GM12878 (cell line): ENCODE measurements at regions not wholly inside any gene's neighbourhood (a gene's known extent, or its start where the extent isn't known, plus 50 kb on each side); places are given as distances from the start of the nearest gene placed in this dataset.

Source experiments
- ATAC-seq: fragments of 200-7000 bp; cut with Tn5 transposase; 3 replicates; pipeline ENCODE4 v1.9.1; 2020; ENCODE audit warnings: mild to moderate bottlenecking, moderate library complexity
- BruUV-seq: library from RNA; stranded (reverse); fragments of 400-500 nt; replicated peaks from 2 replicates; lab custom pipeline; 2021; lab: Mats Ljungman, UMichigan
- CTCF ChIA-PET: fragments of 300-600 bp; sonication (Branson Sonifier 250); formaldehyde crosslinking; extraction: SDS; loops from one replicate; lab custom pipeline; 2021; ENCODE audit warnings: inconsistent platforms; lab: Yijun Ruan, JAX
- POLR2A ChIA-PET: fragments of 350-600 bp; formaldehyde crosslinking; extraction: SDS; loops from one replicate; lab custom pipeline; 2021; ENCODE audit warnings: inconsistent platforms; lab: Charles Lee
- RAD21 ChIA-PET: fragments of 300-600 bp; sonication (Branson Sonifier 250); formaldehyde crosslinking; loops from one replicate; lab custom pipeline; 2023; ENCODE audit warnings: antibody characterized with exemption; ENCODE audit not compliant: unreplicated experiment; lab: Charles Lee
- SMC1A ChIA-PET: fragments of 300-600 bp; sonication (Branson Sonifier 250); formaldehyde crosslinking; loops from one replicate; lab custom pipeline; 2023; ENCODE audit not compliant: unreplicated experiment, uncharacterized antibody; lab: Charles Lee
- DNase-seq: peaks from one replicate; pipeline ENCODE4 v3.0.0-alpha.2; 2011; ENCODE audit warnings: low read depth, low spot score
- FAIRE-seq: peaks from 3 replicates; lab custom pipeline; 2011; peaks lifted over from hg19 to GRCh38; lab: Jason Lieb, UNC
- H2AFZ ChIP-seq: 2 replicates; pipeline ENCODE4 v1.6.0; 2011; ENCODE audit warnings: low read depth, low read length, control low read depth; ENCODE audit not compliant: control insufficient read depth
- H3K27ac ChIP-seq: 2 replicates; pipeline ENCODE4 v1.5.1; 2011; ENCODE audit warnings: control low read depth; ENCODE audit not compliant: control insufficient read depth, insufficient read depth
- H3K27me3 ChIP-seq, 2 experiments: replicated peaks in 1 of 2; 2 replicates each; pipeline versions ENCODE4 v1.6.0 to v1.6.1; 2011; ENCODE audit warnings: low read length in 1 of 2; ENCODE audit not compliant: control insufficient read depth in 2 of 2, insufficient read depth in 2 of 2
- H3K36me3 ChIP-seq, 2 experiments: 2 replicates each; pipeline ENCODE4 v1.5.1; 2011; ENCODE audit warnings: low read length in 1 of 2; ENCODE audit not compliant: control insufficient read depth in 2 of 2, insufficient read depth in 2 of 2
- H3K4me1 ChIP-seq: 2 replicates; pipeline ENCODE4 v1.6.1; 2011; ENCODE audit warnings: mild to moderate bottlenecking, low read length, moderate library complexity, mixed read lengths; ENCODE audit not compliant: control insufficient read depth, insufficient read depth
- H3K4me2 ChIP-seq: 2 replicates; pipeline ENCODE4 v1.6.0; 2011; ENCODE audit warnings: control low read depth; ENCODE audit not compliant: control insufficient read depth, insufficient read depth
- H3K4me3 ChIP-seq: fragments of 200-600 bp; sonication (generic); 2 replicates; pipeline ENCODE4 v1.5.1; 2016
- H3K79me2 ChIP-seq: 2 replicates; pipeline ENCODE4 v1.6.0; 2011; ENCODE audit warnings: low read length; ENCODE audit not compliant: control insufficient read depth, insufficient read depth
- H3K9ac ChIP-seq: 2 replicates; pipeline ENCODE4 v1.8.0; 2011; ENCODE audit warnings: low read length, control low read depth, mixed read lengths; ENCODE audit not compliant: control insufficient read depth, insufficient read depth
- H3K9me3 ChIP-seq: replicated peaks from 3 replicates; pipeline ENCODE4 v1.5.1; 2011; ENCODE audit warnings: mild to moderate bottlenecking, low read length; ENCODE audit not compliant: control insufficient read depth, insufficient read depth
- H4K20me1 ChIP-seq: 2 replicates; pipeline ENCODE4 v1.6.0; 2011; ENCODE audit not compliant: control insufficient read depth, insufficient read depth
- CREM ChIP-seq: IDR thresholded peaks from 2 replicates; pipeline ENCODE4 v1.6.1; 2014; ENCODE audit warnings: antibody characterized with exemption, low read depth
- ESRRA ChIP-seq: IDR thresholded peaks from 2 replicates; pipeline ENCODE4 v1.6.1; 2012; ENCODE audit warnings: mild to moderate bottlenecking, low read length, improper control_type of control experiment
- ETV6 ChIP-seq, 2 experiments: fragments of 450-650 bp in 1 of 2; IDR thresholded peaks in 1 of 2; conservative IDR thresholded peaks in 1 of 2; 2 replicates each; pipeline ENCODE4 v1.6.1; 2014; ENCODE audit warnings: antibody characterized with exemption in 1 of 2, borderline replicate concordance in 1 of 2, low read depth in 1 of 2, mild to moderate bottlenecking in 1 of 2, moderate library complexity in 1 of 2
- MAX ChIP-seq: IDR thresholded peaks from 2 replicates; pipeline ENCODE4 v1.6.1; 2012; ENCODE audit warnings: low read depth, low read length, improper control_type of control experiment
- PAX8 ChIP-seq: fragments of 450-650 bp; IDR thresholded peaks from 2 replicates; pipeline ENCODE4 v1.6.1; 2017; ENCODE audit warnings: mild to moderate bottlenecking, moderate library complexity
- PKNOX1 ChIP-seq: fragments of 450-650 bp; IDR thresholded peaks from 2 replicates; pipeline ENCODE4 v1.6.1; 2016; ENCODE audit warnings: mild to moderate bottlenecking
- SMC3 ChIP-seq: IDR thresholded peaks from 2 replicates; pipeline ENCODE4 v1.6.1; 2011; ENCODE audit warnings: low read length, improper control_type of control experiment, borderline replicate concordance
- SUPT20H ChIP-seq: IDR thresholded peaks from 2 replicates; pipeline ENCODE4 v1.6.1; 2011; ENCODE audit warnings: low read depth, mild to moderate bottlenecking, low read length, moderate library complexity, borderline replicate concordance; ENCODE audit not compliant: control insufficient read depth
- TCF3 ChIP-seq: IDR thresholded peaks from 2 replicates; pipeline ENCODE4 v1.6.1; 2012; ENCODE audit warnings: low read depth, mild to moderate bottlenecking, low read length, borderline replicate concordance; ENCODE audit not compliant: insufficient read depth
- TCF7 ChIP-seq: IDR thresholded peaks from 2 replicates; pipeline ENCODE4 v1.6.1; 2014; ENCODE audit warnings: antibody characterized with exemption, borderline replicate concordance
- USF1 ChIP-seq: IDR thresholded peaks from 2 replicates; pipeline ENCODE4 v1.6.1; 2011; ENCODE audit warnings: borderline replicate concordance, low read depth, mild to moderate bottlenecking, moderate library complexity, mixed read lengths, low read length; ENCODE audit not compliant: insufficient read depth; ENCODE audit errors: extremely low read length
- ZBTB40 ChIP-seq: fragments of 450-650 bp; IDR thresholded peaks from 2 replicates; pipeline ENCODE4 v1.6.1; 2016; ENCODE audit warnings: mild to moderate bottlenecking, moderate library complexity, borderline replicate concordance
- ZZZ3 ChIP-seq: IDR thresholded peaks from 2 replicates; pipeline ENCODE4 v1.6.1; 2011; ENCODE audit warnings: low read depth; ENCODE audit not compliant: control insufficient read depth, insufficient read length
- WGBS: methylation state at CpG from one replicate; pipeline ENCODE4 v1.1.6; 2016; ENCODE audit warnings: low lambda C conversion rate; ENCODE audit not compliant: insufficient replicate concordance, insufficient coverage; ENCODE audit errors: missing lambda C conversion rate; 5-methylcytosine and 5-hydroxymethylcytosine counted together
- in situ Hi-C: fragments of 300-500 bp; cut with MboI; formaldehyde crosslinking; loops from 9 replicates; pipeline ENCODE4 v1.14.3; 2018; ENCODE audit warnings: mixed read lengths
- intact Hi-C: fragments of 100-400 bp; cut with micrococcal nuclease; formaldehyde crosslinking; loops from one replicate; pipeline ENCODE4 v1.14.2; 2022; ENCODE audit not compliant: unreplicated experiment

- TF ChIP-seq USF1 (no peak), MAX (no peak), TCF3 (no peak), PAX8 (no peak)
Observed at GRCh38 chr2:12341920-12342319, 374.8 kb upstream of the TRIB2 start (continued).

GRCh38 chr2:12343141-12343540 is 373.6 kb upstream of the TRIB2 start:
- no peak overlapping the region for H3K9ac ChIP-seq
- in situ Hi-C loops (no loop called here), intact Hi-C loops (no loop called here)
- no peak overlapping the region for H3K27ac ChIP-seq
- TF ChIP-seq CREM (no peak), ZZZ3 (no peak), SUPT20H (no peak), ESRRA (no peak), ETV6 (conservative IDR thresholded peaks at IDR 0.05 in 1 of 2, IDR thresholded peaks at IDR 0.05 in 1 of 2; ENCODE audit: borderline replicate concordance in 1 of 2, low read depth in 1 of 2) (no peak), SMC3 (no peak), PKNOX1 (no peak), TCF7 (no peak), ZBTB40 (no peak)
- no peaks in the 10 kb centered on the region for H3K27me3 ChIP-seq
- 63% methylated on average over 5 of the region's 5 CpGs for WGBS
- H3K36me3 ChIP-seq: no peaks in the 10 kb centered on the region
- RAD21 ChIA-PET: no interaction called here
- CTCF ChIA-PET: no interaction called here
- no peaks in the 10 kb centered on the region for H3K4me1 ChIP-seq
- no peak overlapping the region for H3K4me2 ChIP-seq
- ATAC-seq (no peak), DNase-seq (no peak), FAIRE-seq (no peak)
- no peak overlapping the region for H2AFZ ChIP-seq
- POLR2A ChIA-PET: no interaction called here
- no peaks in the 10 kb centered on the region for H3K9me3 ChIP-seq
- H3K4me3 ChIP-seq: no peak overlapping the region
- BruUV-seq: no TSS peak
- SMC1A ChIA-PET: no interaction called here
- H3K79me2 ChIP-seq: no peaks in the 10 kb centered on the region
- no peaks in the 10 kb centered on the region for H4K20me1 ChIP-seq
